Esophagus muscularis mucosa (tissue), 4 donors: ENCODE measurements at regions not wholly inside any gene's neighbourhood (a gene's known extent, or its start where the extent isn't known, plus 50 kb on each side); places are given as distances from the start of the nearest gene placed in this dataset.

Experiments
- DNase-seq: peaks from one replicate; pipeline ENCODE4 v3.0.0-alpha.2; 2017; ENCODE audit errors: extremely low spot score
- H3K27ac ChIP-seq, 4 donors: fragments of 200-600 bp; sonication (generic); replicated peaks in 1 of 4; 1 replicate in 3 of 4; 2 replicates in 1 of 4; pipeline ENCODE4 v1.5.1; 2016 to 2019; ENCODE audit warnings: mild to moderate bottlenecking in 1 of 4
- H3K27me3 ChIP-seq, 4 donors: fragments of 200-600 bp; sonication (generic); one replicate each; pipeline versions ENCODE4 v1.5.1 to v1.6.0; 2016 to 2019
- H3K36me3 ChIP-seq, 4 donors: fragments of 200-600 bp; sonication (generic); one replicate each; pipeline ENCODE4 v1.5.1; 2016 to 2019
- H3K4me1 ChIP-seq, 4 donors: fragments of 200-600 bp; sonication (generic); one replicate each; pipeline ENCODE4 v1.5.1; 2016 to 2019
- H3K4me3 ChIP-seq, 4 donors: fragments of 200-600 bp; sonication (generic); 1 replicate in 2 of 4; 2 replicates in 2 of 4; pipeline ENCODE4 v1.5.1; 2016 to 2019; ENCODE audit warnings: mild to moderate bottlenecking in 4 of 4, moderate library complexity in 1 of 4
- H3K9me3 ChIP-seq, 4 donors: fragments of 200-600 bp; sonication (generic); 1 replicate in 3 of 4; 2 replicates in 1 of 4; pipeline ENCODE4 v1.5.1; 2016 to 2019
- EP300 ChIP-seq: sonication (generic); formaldehyde crosslinking; IDR thresholded peaks from one replicate; pipeline ENCODE4 v1.6.1; 2017; ENCODE audit warnings: antibody characterized with exemption
- POLR2A ChIP-seq: fragments of 450-650 bp; IDR thresholded peaks from one replicate; pipeline ENCODE4 v1.6.1; 2017; ENCODE audit warnings: antibody characterized with exemption, moderate library complexity, mild to moderate bottlenecking, low read depth
- POLR2AphosphoS5 ChIP-seq, 2 donors: sonication (generic); formaldehyde crosslinking; IDR thresholded peaks; one replicate each; pipeline ENCODE4 v1.6.1; 2017; ENCODE audit warnings: antibody characterized with exemption in 2 of 2
- WGBS: methylation state at CpG from one replicate; pipeline ENCODE4 v1.1.5; 2018; 5-methylcytosine and 5-hydroxymethylcytosine counted together
- intact Hi-C: fragments of 100-400 bp; cut with DNase I; formaldehyde crosslinking; loops from one replicate; pipeline ENCODE4 v1.15.1; 2023
- TF ChIP-seq, protein P1 (sequence below), 3 experiments: fragments of 200-600 bp in 2 of 3; fragments of 450-650 bp in 1 of 3; sonication (generic) in 2 of 3; IDR thresholded peaks; one replicate each; pipeline ENCODE4 v1.5.1; 2017 to 2019; ENCODE audit warnings: antibody characterized with exemption in 3 of 3, mild to moderate bottlenecking in 2 of 3, moderate library complexity in 1 of 3

GRCh38 chr12:23084236-23084995 lies 459.4 kb downstream of the ETNK1 start:
- intact Hi-C loops: no loop called here
- TF ChIP-seq EP300 (no peak), POLR2A (no peak), POLR2AphosphoS5 (IDR thresholded peaks at IDR 0.05) (no peak)
- TF ChIP-seq, protein P1, sequence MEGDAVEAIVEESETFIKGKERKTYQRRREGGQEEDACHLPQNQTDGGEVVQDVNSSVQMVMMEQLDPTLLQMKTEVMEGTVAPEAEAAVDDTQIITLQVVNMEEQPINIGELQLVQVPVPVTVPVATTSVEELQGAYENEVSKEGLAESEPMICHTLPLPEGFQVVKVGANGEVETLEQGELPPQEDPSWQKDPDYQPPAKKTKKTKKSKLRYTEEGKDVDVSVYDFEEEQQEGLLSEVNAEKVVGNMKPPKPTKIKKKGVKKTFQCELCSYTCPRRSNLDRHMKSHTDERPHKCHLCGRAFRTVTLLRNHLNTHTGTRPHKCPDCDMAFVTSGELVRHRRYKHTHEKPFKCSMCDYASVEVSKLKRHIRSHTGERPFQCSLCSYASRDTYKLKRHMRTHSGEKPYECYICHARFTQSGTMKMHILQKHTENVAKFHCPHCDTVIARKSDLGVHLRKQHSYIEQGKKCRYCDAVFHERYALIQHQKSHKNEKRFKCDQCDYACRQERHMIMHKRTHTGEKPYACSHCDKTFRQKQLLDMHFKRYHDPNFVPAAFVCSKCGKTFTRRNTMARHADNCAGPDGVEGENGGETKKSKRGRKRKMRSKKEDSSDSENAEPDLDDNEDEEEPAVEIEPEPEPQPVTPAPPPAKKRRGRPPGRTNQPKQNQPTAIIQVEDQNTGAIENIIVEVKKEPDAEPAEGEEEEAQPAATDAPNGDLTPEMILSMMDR (IDR thresholded peaks at IDR 0.05): no peak
- 81% methylated on average over 5 of the region's 5 CpGs for WGBS
- no peaks in the 10 kb centered on the region for H3K9me3 ChIP-seq
- no peaks in the 10 kb centered on the region for H3K27me3 ChIP-seq
- no peaks in the 10 kb centered on the region for H3K36me3 ChIP-seq
- no peak overlapping the region for H3K4me3 ChIP-seq
- no peak overlapping the region for H3K27ac ChIP-seq
- DNase-seq: no peak
- no peaks in the 10 kb centered on the region for H3K4me1 ChIP-seq

- Histone ChIP-seq H3K9me3 (no peaks in the 10 kb centered on the region), H3K4me3 (no peak overlapping the region), H3K4me1 (no peaks in the 10 kb centered on the region), H3K36me3 (no peaks in the 10 kb centered on the region), H3K27me3 (no peaks in the 10 kb centered on the region), H3K27ac (no peak overlapping the region)
- no peak for TF ChIP-seq EP300
- TF ChIP-seq POLR2A: no peak
- TF ChIP-seq, protein P1 (IDR thresholded peaks at IDR 0.05): no peak
- TF ChIP-seq POLR2AphosphoS5 (IDR thresholded peaks at IDR 0.05): no peak
- intact Hi-C loops: no loop called here
- 89% methylated on average over 1 of the region's 1 CpG for WGBS
- no peak for DNase-seq
These were observed 463.6 kb downstream of the ETNK1 start for GRCh38 chr12:23088594-23088993.

GRCh38 chr12:23093488-23093887 lies 468.5 kb downstream of the ETNK1 start:
- Histone ChIP-seq H3K36me3 (no peaks in the 10 kb centered on the region), H3K9me3 (no peaks in the 10 kb centered on the region), H3K27ac (no peak overlapping the region), H3K4me1 (no peaks in the 10 kb centered on the region), H3K27me3 (no peaks in the 10 kb centered on the region), H3K4me3 (no peak overlapping the region)
- DNase-seq: no peak
- intact Hi-C loops: no loop called here
- TF ChIP-seq POLR2AphosphoS5 (IDR thresholded peaks at IDR 0.05) (no peak), POLR2A (no peak)
- 97% methylated on average over 2 of the region's 2 CpGs for WGBS

- DNase-seq: no peak
- 89% methylated on average over 1 of the region's 1 CpG for WGBS
- Histone ChIP-seq H3K36me3 (no peaks in the 10 kb centered on the region), H3K27me3 (no peaks in the 10 kb centered on the region), H3K4me1 (no peaks in the 10 kb centered on the region), H3K4me3 (no peak overlapping the region), H3K9me3 (no peaks in the 10 kb centered on the region), H3K27ac (no peak overlapping the region)
- TF ChIP-seq POLR2AphosphoS5 (IDR thresholded peaks at IDR 0.05) (no peak), EP300 (no peak)
- intact Hi-C loops: no loop called here
These were observed 471.4 kb downstream of the ETNK1 start for GRCh38 chr12:23096321-23096720.

- no peaks in the 10 kb centered on the region for H3K27me3 ChIP-seq
- no peak for TF ChIP-seq POLR2AphosphoS5 (IDR thresholded peaks at IDR 0.05)
- TF ChIP-seq POLR2A: no peak
- no peak for TF ChIP-seq EP300
- TF ChIP-seq, protein P1 (IDR thresholded peaks at IDR 0.05): no peak
- no peaks in the 10 kb centered on the region for H3K36me3 ChIP-seq
- no peak for DNase-seq
- H3K4me3 ChIP-seq: no peak overlapping the region
- no peaks in the 10 kb centered on the region for H3K9me3 ChIP-seq
- intact Hi-C loops: no loop called here
- 77% methylated on average over 5 of the region's 5 CpGs for WGBS
- no peaks in the 10 kb centered on the region for H3K4me1 ChIP-seq
- no peak overlapping the region for H3K27ac ChIP-seq
These were observed 473.1 kb downstream of the ETNK1 start for GRCh38 chr12:23098110-23098509.

- no peak overlapping the region for H3K4me3 ChIP-seq
- H3K36me3 ChIP-seq: no peaks in the 10 kb centered on the region
- 40% methylated on average over 3 of the region's 3 CpGs for WGBS
- H3K27me3 ChIP-seq: no peaks in the 10 kb centered on the region
- H3K9me3 ChIP-seq: no peaks in the 10 kb centered on the region
- no peaks in the 10 kb centered on the region for H3K4me1 ChIP-seq
- intact Hi-C loops: no loop called here
- DNase-seq: no peak
- no peak overlapping the region for H3K27ac ChIP-seq
- TF ChIP-seq EP300: no peak
- TF ChIP-seq POLR2AphosphoS5 (IDR thresholded peaks at IDR 0.05): no peak
- TF ChIP-seq POLR2A: no peak
- TF ChIP-seq, protein P1 (IDR thresholded peaks at IDR 0.05): no peak
These were observed 473.5 kb downstream of the ETNK1 start for GRCh38 chr12:23098517-23098916.
